Common myeloid progenitor, CD34-positive (primary cell): ENCODE measurements at regions not wholly inside any gene's neighbourhood (a gene's known extent, or its start where the extent isn't known, plus 50 kb on each side); places are given as distances from the start of the nearest gene placed in this dataset.
A peak's percentile ranks its signal among the peaks of the same experiment; 100 is the strongest.

Experiments used
- CTCF ChIA-PET: fragments of 350-600 bp; sonication (Branson Sonifier 250); formaldehyde crosslinking; loops from one replicate; lab custom pipeline; 2021; ENCODE audit warnings: antibody characterized with exemption; lab: Charles Lee
- POLR2A ChIA-PET: fragments of 350-600 bp; sonication (Branson Sonifier 250); formaldehyde crosslinking; loops from one replicate; lab custom pipeline; 2021; ENCODE audit warnings: antibody characterized with exemption; lab: Charles Lee
- DNase-seq, 3 donors: peaks; one replicate each; pipeline versions ENCODE4 v3.0.0 to v3.0.0-alpha.2; 2013
- H3K27ac ChIP-seq, 2 experiments: 1 replicate in 1 of 2; 2 replicates in 1 of 2; pipeline ENCODE4 v1.7.0; 2013; ENCODE audit warnings: inconsistent platforms in 2 of 2, low read length in 2 of 2, mild to moderate bottlenecking in 2 of 2, low read depth in 1 of 2, moderate library complexity in 1 of 2; ENCODE audit not compliant: severe bottlenecking in 2 of 2, insufficient read depth in 1 of 2, poor library complexity in 1 of 2
- H3K27me3 ChIP-seq, 5 experiments: replicated peaks in 2 of 5; 1 replicate in 3 of 5; 2 replicates in 2 of 5; pipeline versions ENCODE4 v1.6.1 to v1.7.0; 2013; ENCODE audit warnings: low read length in 4 of 5, mild to moderate bottlenecking in 2 of 5, moderate library complexity in 2 of 5, inconsistent platforms in 1 of 5; ENCODE audit not compliant: insufficient read depth in 5 of 5, control insufficient read depth in 4 of 5
- H3K36me3 ChIP-seq, 4 experiments: 1 replicate in 2 of 4; 2 replicates in 2 of 4; pipeline versions ENCODE4 v1.6.1 to v1.7.0; 2013; ENCODE audit warnings: low read length in 3 of 4, control low read depth in 1 of 4, mild to moderate bottlenecking in 1 of 4; ENCODE audit not compliant: control insufficient read depth in 4 of 4, insufficient read depth in 4 of 4
- H3K4me1 ChIP-seq, 4 experiments: 1 replicate in 3 of 4; 2 replicates in 1 of 4; pipeline versions ENCODE4 v1.6.1 to v1.7.1; 2013; ENCODE audit warnings: low read length in 3 of 4, mild to moderate bottlenecking in 3 of 4, control low read depth in 1 of 4, inconsistent platforms in 1 of 4, moderate library complexity in 1 of 4; ENCODE audit not compliant: control insufficient read depth in 4 of 4, insufficient read depth in 4 of 4; ENCODE audit errors: control extremely low read depth in 1 of 4
- H3K4me3 ChIP-seq, 7 experiments: 1 replicate in 4 of 7; 2 replicates in 3 of 7; pipeline versions ENCODE4 v1.5.1 to v1.7.0; 2013; ENCODE audit warnings: mild to moderate bottlenecking in 7 of 7, low read length in 6 of 7, moderate library complexity in 6 of 7, inconsistent platforms in 2 of 7, low read depth in 2 of 7, control low read depth in 1 of 7; ENCODE audit not compliant: insufficient read depth in 4 of 7, control insufficient read depth in 1 of 7; ENCODE audit errors: extremely low read depth in 1 of 7
- H3K9me3 ChIP-seq, 5 experiments: 1 replicate in 4 of 5; 2 replicates in 1 of 5; pipeline versions ENCODE4 v1.6.1 to v1.7.1; 2013; ENCODE audit warnings: low read length in 4 of 5, mild to moderate bottlenecking in 2 of 5, inconsistent platforms in 1 of 5, low read depth in 1 of 5, moderate library complexity in 1 of 5; ENCODE audit not compliant: control insufficient read depth in 4 of 5, insufficient read depth in 2 of 5; ENCODE audit errors: control extremely low read depth in 1 of 5
- WGBS: methylation state at CpG from one replicate; pipeline ENCODE4 v1.1.5; 2013; ENCODE audit not compliant: insufficient coverage; 5-methylcytosine and 5-hydroxymethylcytosine counted together

- no peak overlapping the region for H3K27ac ChIP-seq
- no peaks in the 10 kb centered on the region for H3K4me1 ChIP-seq
- H3K36me3 ChIP-seq: no peaks in the 10 kb centered on the region
- DNase-seq: no peak
- ChIA-PET CTCF (no interaction called here), POLR2A (no interaction called here)
- no peaks in the 10 kb centered on the region for H3K27me3 ChIP-seq
- no peaks in the 10 kb centered on the region for H3K9me3 ChIP-seq
- 94% methylated on average over 4 of the region's 5 CpGs for WGBS
- no peak overlapping the region for H3K4me3 ChIP-seq
Measured at GRCh38 chr13:105084931-105085330, 1450.5 kb downstream of the EFNB2 start.

DNA sequence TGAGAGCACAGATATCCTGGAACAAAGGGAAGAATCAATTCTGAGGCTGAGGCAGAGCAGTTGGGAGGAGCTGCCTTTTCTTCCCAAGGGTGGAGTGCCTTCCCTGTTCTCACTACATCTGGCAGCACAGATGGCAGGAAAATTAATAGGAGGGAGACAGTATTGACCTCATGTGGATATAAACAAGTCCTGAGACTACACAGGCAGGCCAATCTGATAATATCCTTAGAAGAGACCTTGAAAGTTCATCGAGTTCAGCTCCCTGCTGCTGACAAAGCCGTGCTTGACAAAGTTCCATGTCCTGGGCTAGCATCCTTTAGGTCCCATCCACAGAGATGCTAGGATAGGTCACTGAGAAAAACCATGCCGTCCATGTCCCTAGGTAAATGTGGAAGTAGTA lies 1451.5 kb downstream of the EFNB2 start:
- POLR2A ChIA-PET: no interaction called here
- no peaks in the 10 kb centered on the region for H3K27me3 ChIP-seq
- WGBS: 100% methylated on average over 3 of the region's 3 CpGs
- no peaks in the 10 kb centered on the region for H3K4me1 ChIP-seq
- no peak for DNase-seq
- H3K4me3 ChIP-seq: no peak overlapping the region
- no peaks in the 10 kb centered on the region for H3K9me3 ChIP-seq
- H3K36me3 ChIP-seq: no peaks in the 10 kb centered on the region
- H3K27ac ChIP-seq: no peak overlapping the region
- CTCF ChIA-PET: no interaction called here

- no peaks in the 10 kb centered on the region for H3K36me3 ChIP-seq
- no peaks in the 10 kb centered on the region for H3K27me3 ChIP-seq
- H3K9me3 ChIP-seq: no peaks in the 10 kb centered on the region
- H3K27ac ChIP-seq: no peak overlapping the region
- no peak overlapping the region for H3K4me3 ChIP-seq
- ChIA-PET POLR2A (no interaction called here), CTCF (no interaction called here)
- DNase-seq: no peak
- WGBS: no CpG with 5 or more reads among the region's 2 CpGs
- no peaks in the 10 kb centered on the region for H3K4me1 ChIP-seq
Measured at GRCh38 chr13:105074755-105075154, 1460.7 kb downstream of the EFNB2 start.

GRCh38 chr13:105073041-105073440 lies 1462.4 kb downstream of the EFNB2 start:
- 100% methylated on average over 2 of the region's 13 CpGs for WGBS
- DNase-seq: no peak
- ChIA-PET CTCF (no interaction called here), POLR2A (no interaction called here)
- Histone ChIP-seq H3K4me3 (no peak overlapping the region), H3K27ac (no peak overlapping the region), H3K36me3 (no peaks in the 10 kb centered on the region), H3K9me3 (no peaks in the 10 kb centered on the region), H3K4me1 (no peaks in the 10 kb centered on the region), H3K27me3 (no peaks in the 10 kb centered on the region)

- Histone ChIP-seq H3K4me1 (no peaks in the 10 kb centered on the region), H3K9me3 (no peaks in the 10 kb centered on the region), H3K36me3 (no peaks in the 10 kb centered on the region), H3K27me3 (no peaks in the 10 kb centered on the region), H3K27ac (no peak overlapping the region), H3K4me3 (no peak overlapping the region)
- ChIA-PET CTCF (no interaction called here), POLR2A (no interaction called here)
- WGBS: no CpG with 5 or more reads among the region's 1 CpG
- DNase-seq: peak in 2 of 3 donors; percentile 9 to 11
Measured at GRCh38 chr13:105070452-105070851, 1465.0 kb downstream of the EFNB2 start.

DNA sequence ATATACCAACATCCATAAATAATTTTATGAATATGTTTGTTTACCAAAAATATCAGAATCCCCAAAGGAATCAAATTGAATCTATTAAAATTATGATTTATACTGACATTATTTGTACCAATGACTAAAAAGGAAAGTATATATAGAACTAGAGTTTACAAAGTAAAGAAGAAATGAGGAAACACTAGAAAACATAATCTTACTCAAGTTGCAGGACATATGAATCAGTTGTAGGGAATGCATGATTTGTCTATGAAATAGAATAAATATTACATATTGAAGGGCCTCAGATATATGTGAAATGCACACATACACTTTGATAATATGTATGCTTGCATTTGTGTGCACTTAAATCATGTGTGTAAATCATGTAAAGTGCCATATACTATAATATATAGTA lies 1466.4 kb downstream of the EFNB2 start:
- no peak for DNase-seq
- ChIA-PET POLR2A (no interaction called here), CTCF (no interaction called here)
- H3K27ac ChIP-seq: no peak overlapping the region
- no peaks in the 10 kb centered on the region for H3K27me3 ChIP-seq
- H3K4me1 ChIP-seq: no peaks in the 10 kb centered on the region
- no peaks in the 10 kb centered on the region for H3K9me3 ChIP-seq
- H3K4me3 ChIP-seq: no peak overlapping the region
- no peaks in the 10 kb centered on the region for H3K36me3 ChIP-seq

DNA sequence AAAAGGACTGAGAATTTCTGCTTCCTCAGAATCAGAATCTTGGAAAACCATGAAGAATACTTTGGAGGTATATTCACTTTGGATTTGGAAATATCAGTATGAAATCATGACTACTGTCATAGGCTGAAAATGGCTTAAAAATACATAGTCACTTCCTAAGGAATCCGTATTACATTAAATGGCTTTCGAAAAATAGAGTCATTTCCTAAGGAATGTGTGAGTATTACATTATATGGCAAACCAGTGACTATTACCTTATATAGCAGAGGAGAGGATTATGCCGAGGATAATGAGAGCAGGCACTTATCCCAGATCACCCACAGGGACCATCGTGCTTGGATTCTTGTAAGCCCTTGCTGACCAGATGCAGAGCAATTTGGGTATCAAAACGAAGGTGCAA lies 1471.8 kb downstream of the EFNB2 start:
- H3K27me3 ChIP-seq: no peaks in the 10 kb centered on the region
- no peaks in the 10 kb centered on the region for H3K36me3 ChIP-seq
- CTCF ChIA-PET: no interaction called here
- 100% methylated on average over 1 of the region's 5 CpGs for WGBS
- no peak overlapping the region for H3K4me3 ChIP-seq
- POLR2A ChIA-PET: no interaction called here
- no peak overlapping the region for H3K27ac ChIP-seq
- DNase-seq: no peak
- H3K9me3 ChIP-seq: peaks cover 0 to 2% (median 0%) of the 10 kb centered on the region in 5 experiments
- H3K4me1 ChIP-seq: no peaks in the 10 kb centered on the region
